Muscle layer of duodenum (tissue), 2 donors: ENCODE measurements at regions not wholly inside any gene's neighbourhood (a gene's known extent, or its start where the extent isn't known, plus 50 kb on each side); places are given as distances from the start of the nearest gene placed in this dataset.
"Not testable (repeated sequence)": the region's sequence is repeated elsewhere in the genome, so short reads cannot be mapped to it uniquely, and the experiment has no call there.

Experiments used
- H3K27ac ChIP-seq: one replicate; pipeline ENCODE4 v1.7.0; 2013; ENCODE audit warnings: mild to moderate bottlenecking, low read length
- H3K27me3 ChIP-seq: one replicate; pipeline ENCODE4 v1.7.0; 2013; ENCODE audit warnings: low read depth, mild to moderate bottlenecking, control low read depth, low read length
- H3K36me3 ChIP-seq, 2 donors: one replicate each; pipeline ENCODE4 v1.7.0; 2013; ENCODE audit warnings: low read length in 2 of 2, control low read depth in 1 of 2, mild to moderate bottlenecking in 1 of 2; ENCODE audit not compliant: insufficient read depth in 2 of 2, control insufficient read depth in 1 of 2
- H3K4me1 ChIP-seq, 2 donors: one replicate each; pipeline ENCODE4 v1.7.0; 2013; ENCODE audit warnings: low read length in 2 of 2, mild to moderate bottlenecking in 2 of 2, control low read depth in 1 of 2, moderate library complexity in 1 of 2; ENCODE audit not compliant: insufficient read depth in 2 of 2, control insufficient read depth in 1 of 2
- H3K4me3 ChIP-seq, 2 donors: one replicate each; pipeline ENCODE4 v1.7.0; 2013; ENCODE audit warnings: low read length in 2 of 2, low read depth in 1 of 2, mild to moderate bottlenecking in 1 of 2
- H3K9me3 ChIP-seq, 2 donors: one replicate each; pipeline ENCODE4 v1.7.0; 2013; ENCODE audit warnings: low read length in 2 of 2, control low read depth in 1 of 2, mild to moderate bottlenecking in 1 of 2; ENCODE audit not compliant: control insufficient read depth in 1 of 2
- donor health status: healthy.

DNA sequence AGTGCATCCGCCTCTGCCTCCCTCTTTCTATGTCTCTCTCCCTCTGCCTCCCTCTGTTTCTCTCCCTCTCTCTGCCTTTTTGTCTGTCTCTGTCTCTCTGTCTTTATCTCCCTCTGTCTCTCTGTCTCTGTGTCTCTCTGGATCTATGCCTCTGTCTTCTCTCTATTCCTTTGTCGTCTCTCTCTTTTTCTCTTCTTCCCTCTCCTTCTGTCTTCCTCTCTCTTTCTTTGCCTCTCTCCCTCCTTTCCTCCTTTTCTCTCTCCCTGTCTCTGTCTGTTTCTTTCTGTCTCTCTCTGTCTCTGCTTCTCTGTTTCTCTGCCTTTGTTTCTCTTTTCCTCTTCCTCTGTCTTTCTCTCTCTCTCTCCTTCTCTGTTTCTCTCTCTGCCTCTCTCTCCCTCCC, 678.8 kb upstream of the NRP1 start:
- Histone ChIP-seq H3K27ac (no peak overlapping the region), H3K4me1 (no peaks in the 10 kb centered on the region), H3K27me3 (no peaks in the 10 kb centered on the region), H3K4me3 (no peak overlapping the region), H3K9me3 (no peaks in the 10 kb centered on the region), H3K36me3 (no peaks in the 10 kb centered on the region)

DNA sequence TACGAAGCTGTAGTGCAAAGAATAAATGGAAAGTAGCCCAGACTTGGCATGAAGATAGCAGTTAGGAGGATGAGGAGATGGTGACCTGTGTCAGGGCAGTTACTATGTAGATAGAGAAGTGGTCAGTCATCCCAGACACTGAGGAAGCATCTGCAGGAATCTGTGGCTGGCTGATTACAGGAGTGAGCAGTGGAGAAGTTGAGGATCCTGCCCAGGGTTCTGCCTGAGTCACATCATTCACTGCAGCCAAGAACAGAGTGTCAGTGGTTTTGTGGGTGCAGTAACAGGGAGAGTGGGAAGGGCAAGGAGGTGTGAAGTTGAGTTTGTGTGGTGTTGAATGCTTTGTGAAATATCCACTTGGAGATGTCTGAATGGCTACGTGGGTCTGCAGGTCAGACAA, 676.4 kb upstream of the NRP1 start:
- H3K9me3 ChIP-seq, result no peaks in the 10 kb centered on the region
- H3K27me3 ChIP-seq, result no peaks in the 10 kb centered on the region
- H3K36me3 ChIP-seq, result no peaks in the 10 kb centered on the region
- H3K4me1 ChIP-seq, result no peaks in the 10 kb centered on the region
- H3K27ac ChIP-seq, result no peak overlapping the region
- H3K4me3 ChIP-seq, result no peak overlapping the region

GRCh38 chr10:34010228-34010627, 675.8 kb upstream of the NRP1 start:
- H3K27me3 ChIP-seq, H3K4me1 ChIP-seq, H3K9me3 ChIP-seq, H3K36me3 ChIP-seq, H3K27ac ChIP-seq, H3K4me3 ChIP-seq: not testable (repeated sequence)

DNA sequence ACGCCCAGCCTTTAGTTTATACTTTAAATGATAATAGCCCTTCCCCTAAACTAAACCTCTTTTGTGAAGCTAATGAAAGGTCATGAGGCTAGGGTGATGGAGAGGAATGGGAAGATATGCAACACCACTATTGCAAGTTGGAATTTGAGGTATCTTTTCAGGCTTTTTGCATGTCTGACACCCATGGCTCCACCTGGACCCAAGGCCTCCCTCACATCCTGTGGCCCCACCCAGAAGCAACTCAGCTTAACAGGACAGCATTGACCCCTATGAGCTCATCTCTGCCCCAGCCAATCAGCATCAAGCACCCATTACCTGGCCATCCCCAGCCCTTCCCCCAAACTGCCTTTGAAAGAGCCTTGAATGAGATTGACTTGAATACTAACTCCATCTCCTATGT, 674.2 kb upstream of the NRP1 start:
- Histone ChIP-seq H3K27me3 (no peaks in the 10 kb centered on the region), H3K36me3 (no peaks in the 10 kb centered on the region), H3K4me3 (no peak overlapping the region), H3K9me3 (no peaks in the 10 kb centered on the region), H3K4me1 (no peaks in the 10 kb centered on the region), H3K27ac (no peak overlapping the region)

DNA sequence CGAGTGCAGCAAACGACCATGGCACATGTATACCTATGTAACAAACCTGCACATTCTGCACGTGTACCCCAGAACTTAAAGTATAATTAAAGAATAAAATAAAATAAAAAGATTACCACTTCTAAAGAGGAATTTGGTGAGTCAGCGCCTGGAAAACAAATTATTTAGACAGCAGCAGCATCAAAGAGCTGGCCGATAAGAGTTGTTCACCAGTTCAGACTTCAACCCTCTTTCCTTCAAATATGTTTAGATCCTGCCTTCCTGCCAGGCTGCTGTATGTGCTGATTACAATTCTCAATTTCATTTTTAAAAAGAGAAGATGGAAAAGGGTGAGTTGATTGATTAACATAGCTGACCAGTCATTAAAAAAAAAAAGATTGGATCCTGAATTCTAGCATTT, 672.0 kb upstream of the NRP1 start:
- no peaks in the 10 kb centered on the region for H3K27me3 ChIP-seq
- no peak overlapping the region for H3K4me3 ChIP-seq
- no peak overlapping the region for H3K27ac ChIP-seq
- no peaks in the 10 kb centered on the region for H3K36me3 ChIP-seq
- no peaks in the 10 kb centered on the region for H3K9me3 ChIP-seq
- no peaks in the 10 kb centered on the region for H3K4me1 ChIP-seq

GRCh38 chr10:34003561-34003960, 669.1 kb upstream of the NRP1 start:
- Histone ChIP-seq H3K27me3 (no peaks in the 10 kb centered on the region), H3K36me3 (no peaks in the 10 kb centered on the region), H3K27ac (no peak overlapping the region), H3K4me1 (no peaks in the 10 kb centered on the region), H3K4me3 (no peak overlapping the region), H3K9me3 (peaks cover 0 to 3% of the 10 kb centered on the region in 2 donors)

GRCh38 chr10:34002896-34003295, 668.4 kb upstream of the NRP1 start:
- H3K4me1 ChIP-seq, result no peaks in the 10 kb centered on the region
- H3K27ac ChIP-seq, result no peak overlapping the region
- no peaks in the 10 kb centered on the region for H3K36me3 ChIP-seq
- H3K27me3 ChIP-seq, result no peaks in the 10 kb centered on the region
- H3K9me3 ChIP-seq, result peaks cover 0 to 3% of the 10 kb centered on the region in 2 donors
- no peak overlapping the region for H3K4me3 ChIP-seq

DNA sequence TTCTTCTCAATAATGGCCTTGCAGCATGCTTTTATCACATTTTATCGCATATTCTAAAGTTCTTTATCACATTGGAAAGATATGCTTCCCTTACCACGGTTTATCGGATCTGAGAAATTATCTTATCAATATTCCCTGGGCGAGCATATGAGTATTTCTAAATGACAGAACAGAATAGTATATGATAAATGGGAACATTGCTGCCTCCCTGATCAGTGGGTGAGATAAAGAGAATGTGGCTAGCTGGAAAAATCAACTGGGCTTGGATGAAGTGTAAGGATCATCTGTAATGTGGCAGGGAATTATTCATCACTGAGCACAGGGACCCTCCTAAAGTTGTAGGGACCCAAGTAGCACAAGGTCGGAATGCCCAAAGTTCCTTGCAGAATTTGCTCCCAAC, 667.4 kb upstream of the NRP1 start:
- no peak overlapping the region for H3K4me3 ChIP-seq
- no peaks in the 10 kb centered on the region for H3K4me1 ChIP-seq
- H3K36me3 ChIP-seq, result no peaks in the 10 kb centered on the region
- H3K9me3 ChIP-seq, result peaks cover 0 to 3% of the 10 kb centered on the region in 2 donors
- no peak overlapping the region for H3K27ac ChIP-seq
- no peaks in the 10 kb centered on the region for H3K27me3 ChIP-seq

DNA sequence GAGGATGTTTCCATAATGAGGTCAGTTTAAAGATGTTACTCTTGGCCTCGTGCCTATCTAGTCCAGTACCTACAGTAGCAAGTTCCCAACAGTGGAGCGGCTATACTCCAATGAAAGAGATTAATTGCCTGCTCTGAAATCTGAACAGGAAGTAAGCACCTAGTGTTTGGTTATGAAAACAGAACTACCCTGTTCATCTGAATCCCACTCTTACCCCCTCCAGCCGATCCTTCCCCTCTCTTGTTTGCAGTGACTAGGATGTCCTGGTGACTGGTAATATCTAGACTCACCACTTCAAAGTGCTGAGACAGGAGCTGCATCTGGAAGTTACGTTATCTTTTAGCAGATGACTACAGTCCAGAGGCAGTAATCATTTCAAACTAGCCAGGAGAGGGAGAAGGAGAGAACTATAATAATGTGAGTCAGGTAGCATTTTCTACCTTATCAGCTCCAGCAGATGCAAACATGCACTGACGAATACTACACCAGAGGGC, 666.7 kb upstream of the NRP1 start:
- H3K27ac ChIP-seq, result no peak overlapping the region
- H3K27me3 ChIP-seq, result no peaks in the 10 kb centered on the region
- H3K9me3 ChIP-seq, result peaks cover 0 to 3% of the 10 kb centered on the region in 2 donors
- H3K4me3 ChIP-seq, result no peak overlapping the region
- no peaks in the 10 kb centered on the region for H3K4me1 ChIP-seq
- H3K36me3 ChIP-seq, result no peaks in the 10 kb centered on the region

- no peaks in the 10 kb centered on the region for H3K27me3 ChIP-seq
- H3K4me3 ChIP-seq, result no peak overlapping the region
- H3K27ac ChIP-seq, result no peak overlapping the region
- no peaks in the 10 kb centered on the region for H3K36me3 ChIP-seq
- no peaks in the 10 kb centered on the region for H3K9me3 ChIP-seq
- no peaks in the 10 kb centered on the region for H3K4me1 ChIP-seq
Measured at GRCh38 chr10:33993917-33994316, 659.5 kb upstream of the NRP1 start.

DNA sequence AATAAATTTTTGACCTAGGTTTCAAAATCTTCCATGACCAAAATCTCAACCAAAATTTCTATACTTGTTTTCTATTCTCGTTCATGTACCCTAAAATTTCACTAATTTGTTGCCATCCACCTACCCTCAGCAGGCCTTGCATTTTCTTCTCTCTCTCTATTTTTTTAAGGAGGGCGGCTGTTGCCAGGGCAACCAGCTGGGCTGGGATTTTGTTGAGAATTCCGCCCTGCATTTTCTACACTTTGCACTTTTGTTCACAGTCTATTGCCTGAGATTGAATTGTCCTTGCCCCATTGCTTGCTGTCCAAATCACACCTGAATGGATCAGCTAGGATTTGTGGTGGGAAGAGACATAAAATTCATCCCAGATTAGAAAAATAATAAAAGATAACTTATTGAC, 657.5 kb upstream of the NRP1 start:
- H3K4me1 ChIP-seq, result no peaks in the 10 kb centered on the region
- H3K9me3 ChIP-seq, result no peaks in the 10 kb centered on the region
- H3K36me3 ChIP-seq, result no peaks in the 10 kb centered on the region
- no peak overlapping the region for H3K4me3 ChIP-seq
- H3K27ac ChIP-seq, result no peak overlapping the region
- H3K27me3 ChIP-seq, result no peaks in the 10 kb centered on the region

GRCh38 chr10:33986515-33986914, 652.0 kb upstream of the NRP1 start:
- Histone ChIP-seq H3K4me1 (no peaks in the 10 kb centered on the region), H3K27ac (no peak overlapping the region), H3K4me3 (no peak overlapping the region), H3K9me3 (no peaks in the 10 kb centered on the region), H3K27me3 (no peaks in the 10 kb centered on the region), H3K36me3 (no peaks in the 10 kb centered on the region)
